Natural killer cell (primary cell): ENCODE measurements at regions not wholly inside any gene's neighbourhood (a gene's known extent, or its start where the extent isn't known, plus 50 kb on each side); places are given as distances from the start of the nearest gene placed in this dataset.
A peak's percentile ranks its signal among the peaks of the same experiment; 100 is the strongest.

Experiments used
- ATAC-seq, 3 donors: fragments of 150-1000 bp in 2 of 3; fragments of 200-7000 bp in 1 of 3; cut with Tn5 transposase; 1 replicate in 1 of 3; 2 replicates in 2 of 3; pipeline ENCODE4 v1.10.0; 2021; ENCODE audit warnings: mild to moderate bottlenecking in 2 of 3, moderate library complexity in 2 of 3
- DNase-seq, 2 donors: peaks; one replicate each; pipeline versions ENCODE4 v3.0.0 to v3.0.0-alpha.2; 2013 to 2021; ENCODE audit warnings: mixed read lengths in 1 of 2
- H3K27ac ChIP-seq: one replicate; pipeline ENCODE4 v1.5.1; 2013; ENCODE audit warnings: mild to moderate bottlenecking, low read length
- H3K27me3 ChIP-seq: one replicate; pipeline ENCODE4 v1.6.1; 2013; ENCODE audit warnings: low read length; ENCODE audit not compliant: control insufficient read depth, insufficient read depth
- H3K36me3 ChIP-seq: one replicate; pipeline ENCODE4 v1.6.1; 2013; ENCODE audit warnings: low read length; ENCODE audit not compliant: control insufficient read depth, insufficient read depth
- H3K4me1 ChIP-seq: one replicate; pipeline ENCODE4 v1.6.1; 2013; ENCODE audit warnings: low read length; ENCODE audit not compliant: control insufficient read depth, insufficient read depth
- H3K4me3 ChIP-seq: one replicate; pipeline ENCODE4 v1.5.1; 2013; ENCODE audit warnings: low read length
- H3K9me3 ChIP-seq: one replicate; pipeline ENCODE4 v1.6.1; 2013; ENCODE audit warnings: low read length; ENCODE audit not compliant: control insufficient read depth, insufficient read depth
- H3K27ac Mint-ChIP-seq, 2 donors: one replicate each; pipeline ENCODE4 v1.8.0; 2022; ENCODE audit warnings: mild to moderate bottlenecking in 2 of 2, mixed read lengths in 2 of 2, moderate library complexity in 1 of 2
- H3K27me3 Mint-ChIP-seq, 2 donors: one replicate each; pipeline ENCODE4 v1.8.0; 2022; ENCODE audit warnings: low read depth in 2 of 2, mixed read lengths in 2 of 2
- H3K36me3 Mint-ChIP-seq: one replicate; pipeline ENCODE4 v1.8.0; 2022; ENCODE audit warnings: mixed read lengths
- H3K4me1 Mint-ChIP-seq, 2 donors: one replicate each; pipeline ENCODE4 v1.8.0; 2022; ENCODE audit warnings: mixed read lengths in 2 of 2
- H3K4me3 Mint-ChIP-seq: one replicate; pipeline ENCODE4 v1.8.0; 2022; ENCODE audit warnings: mild to moderate bottlenecking, moderate library complexity, mixed read lengths
- H3K9me3 Mint-ChIP-seq, 2 donors: one replicate each; pipeline ENCODE4 v1.8.0; 2022; ENCODE audit warnings: mixed read lengths in 2 of 2
- CTCF ChIP-seq: fragments of 200-600 bp; IDR thresholded peaks from one replicate; pipeline ENCODE4 v1.8.0; 2022; ENCODE audit warnings: antibody characterized with exemption
- WGBS: methylation state at CpG from one replicate; pipeline ENCODE4 v1.1.7; 2013; ENCODE audit warnings: missing lambda C conversion rate; ENCODE audit not compliant: insufficient coverage; 5-methylcytosine and 5-hydroxymethylcytosine counted together
- intact Hi-C: fragments of 100-400 bp; cut with micrococcal nuclease; formaldehyde crosslinking; loops from one replicate; pipeline ENCODE4 v1.14.2; 2022

GRCh38 chr13:29918845-29919244, 68.4 kb upstream of the UBL3 start:
- 98% methylated on average over 2 of the region's 4 CpGs for WGBS
- H3K4me1 Mint-ChIP-seq, result peaks cover 9 to 11% of the 10 kb centered on the region in 2 donors
- H3K36me3 Mint-ChIP-seq, result no peaks in the 10 kb centered on the region
- no peaks in the 10 kb centered on the region for H3K27me3 ChIP-seq
- peak in 1 of 3 donors; percentile 68 for ATAC-seq
- no peak for TF ChIP-seq CTCF
- H3K36me3 ChIP-seq, result no peaks in the 10 kb centered on the region
- H3K27me3 Mint-ChIP-seq, result peaks cover 4 to 7% of the 10 kb centered on the region in 2 donors
- no peak overlapping the region for H3K27ac ChIP-seq
- no peaks in the 10 kb centered on the region for H3K9me3 Mint-ChIP-seq
- H3K4me1 ChIP-seq, result no peaks in the 10 kb centered on the region
- no peak overlapping the region for H3K4me3 ChIP-seq
- intact Hi-C loops, result no loop called here
- H3K27ac Mint-ChIP-seq, result no peak overlapping the region
- no peaks in the 10 kb centered on the region for H3K9me3 ChIP-seq
- DNase-seq, result no peak
- H3K4me3 Mint-ChIP-seq, result no peak overlapping the region

DNA sequence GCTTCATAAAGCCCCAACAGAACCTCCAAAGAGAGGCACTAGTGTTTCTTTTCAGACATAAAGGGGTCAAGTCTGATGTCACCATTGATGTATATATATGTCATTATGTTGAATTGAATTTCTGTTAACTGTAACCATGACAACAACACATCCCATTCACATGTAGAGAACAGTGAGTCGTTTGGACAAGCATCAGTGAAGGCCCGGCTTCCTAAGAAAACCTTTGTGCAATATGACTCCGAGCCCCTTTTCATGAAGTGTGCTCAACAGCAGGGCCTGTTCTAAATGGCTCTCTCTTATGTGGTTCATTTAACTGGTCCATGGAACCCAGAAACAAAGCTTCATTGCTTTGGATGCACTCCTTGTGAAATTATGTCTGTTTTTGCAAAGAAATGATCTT, 67.2 kb upstream of the UBL3 start:
- DNase-seq, result no peak
- H3K36me3 Mint-ChIP-seq, result no peaks in the 10 kb centered on the region
- Histone ChIP-seq H3K27ac (no peak overlapping the region), H3K9me3 (no peaks in the 10 kb centered on the region), H3K36me3 (no peaks in the 10 kb centered on the region), H3K4me1 (no peaks in the 10 kb centered on the region), H3K27me3 (no peaks in the 10 kb centered on the region), H3K4me3 (no peak overlapping the region)
- intact Hi-C loops, result no loop called here
- ATAC-seq, result no peak
- H3K9me3 Mint-ChIP-seq, result no peaks in the 10 kb centered on the region
- no peak overlapping the region for H3K27ac Mint-ChIP-seq
- 89% methylated on average over 3 of the region's 3 CpGs for WGBS
- peaks cover 7 to 8% of the 10 kb centered on the region in 2 donors for H3K27me3 Mint-ChIP-seq
- H3K4me1 Mint-ChIP-seq, result peaks cover 9 to 11% of the 10 kb centered on the region in 2 donors
- H3K4me3 Mint-ChIP-seq, result no peak overlapping the region
- no peak for TF ChIP-seq CTCF

DNA sequence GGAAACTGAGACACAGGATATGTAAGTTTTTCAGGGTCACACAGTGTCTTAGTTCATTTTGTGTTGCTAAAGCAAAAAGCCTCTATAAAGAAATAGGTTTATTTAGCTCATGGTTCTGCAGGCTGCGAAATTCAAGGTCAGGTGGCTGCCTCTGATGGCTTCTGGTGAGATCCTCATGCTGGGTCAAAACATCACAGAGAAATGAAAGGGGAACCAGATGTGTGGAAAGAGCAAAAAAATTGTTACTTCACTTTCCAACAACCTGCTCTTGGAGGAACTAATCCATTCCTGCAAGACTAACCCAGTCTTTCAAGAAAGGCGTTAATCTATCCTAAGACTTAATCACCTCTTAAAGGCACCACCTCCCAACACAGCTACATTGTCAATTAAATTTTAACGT, 64.2 kb upstream of the UBL3 start:
- no peak for ATAC-seq
- TF ChIP-seq CTCF, result no peak
- Histone ChIP-seq H3K27me3 (no peaks in the 10 kb centered on the region), H3K4me1 (no peaks in the 10 kb centered on the region), H3K4me3 (no peak overlapping the region), H3K27ac (no peak overlapping the region), H3K9me3 (no peaks in the 10 kb centered on the region), H3K36me3 (no peaks in the 10 kb centered on the region)
- intact Hi-C loops, result no loop called here
- Mint-ChIP-seq H3K27me3 (peaks cover 14 to 20% of the 10 kb centered on the region in 2 donors), H3K4me1 (peaks cover 9 to 11% of the 10 kb centered on the region in 2 donors), H3K27ac (no peak overlapping the region), H3K36me3 (no peaks in the 10 kb centered on the region), H3K9me3 (no peaks in the 10 kb centered on the region), H3K4me3 (no peak overlapping the region)
- 84% methylated on average over 3 of the region's 3 CpGs for WGBS
- no peak for DNase-seq

GRCh38 chr13:29911781-29912418, 61.5 kb upstream of the UBL3 start:
- ATAC-seq (no peak), DNase-seq (no peak)
- Mint-ChIP-seq H3K36me3 (no peaks in the 10 kb centered on the region), H3K27ac (no peak overlapping the region), H3K27me3 (peaks cover 14 to 27% of the 10 kb centered on the region in 2 donors), H3K9me3 (no peaks in the 10 kb centered on the region), H3K4me3 (no peak overlapping the region), H3K4me1 (no peaks in the 10 kb centered on the region)
- Histone ChIP-seq H3K27ac (no peak overlapping the region), H3K4me1 (no peaks in the 10 kb centered on the region), H3K9me3 (no peaks in the 10 kb centered on the region), H3K27me3 (no peaks in the 10 kb centered on the region), H3K36me3 (no peaks in the 10 kb centered on the region), H3K4me3 (no peak overlapping the region)
- intact Hi-C loops, result no loop called here
- no peak for TF ChIP-seq CTCF
- 85% methylated on average over 7 of the region's 7 CpGs for WGBS
